Lower leg skin (tissue), 4 donors: ENCODE measurements at regions not wholly inside any gene's neighbourhood (a gene's known extent, or its start where the extent isn't known, plus 50 kb on each side); places are given as distances from the start of the nearest gene placed in this dataset.

ENCODE experiments used
- DNase-seq, 2 donors: peaks; one replicate each; pipeline ENCODE4 v3.0.0-alpha.2; 2019; ENCODE audit warnings: low spot score in 2 of 2
- H3K4me3 ChIP-seq: fragments of 200-600 bp; sonication (generic); 2 replicates; pipeline ENCODE4 v1.5.1; 2017; ENCODE audit warnings: mild to moderate bottlenecking, low read depth; ENCODE audit not compliant: poor library complexity, severe bottlenecking
- POLR2A ChIP-seq, 2 donors: fragments of 450-650 bp; IDR thresholded peaks; one replicate each; pipeline ENCODE4 v1.6.1; 2016 to 2017; ENCODE audit warnings: antibody characterized with exemption in 2 of 2, mild to moderate bottlenecking in 1 of 2, moderate library complexity in 1 of 2
- WGBS, 2 donors: methylation state at CpG; one replicate each; pipeline ENCODE4 v1.1.5; 2018; 5-methylcytosine and 5-hydroxymethylcytosine counted together
- intact Hi-C: fragments of 100-400 bp; cut with DNase I; formaldehyde crosslinking; loops from one replicate; pipeline ENCODE4 v1.15.0; 2023; ENCODE audit warnings: low total_unique reads
- TF ChIP-seq, protein P1 (sequence below), 3 donors: fragments of 450-650 bp; IDR thresholded peaks; one replicate each; pipeline ENCODE4 v1.5.1; 2016; ENCODE audit warnings: antibody characterized with exemption in 3 of 3, mild to moderate bottlenecking in 3 of 3, moderate library complexity in 2 of 3

DNA sequence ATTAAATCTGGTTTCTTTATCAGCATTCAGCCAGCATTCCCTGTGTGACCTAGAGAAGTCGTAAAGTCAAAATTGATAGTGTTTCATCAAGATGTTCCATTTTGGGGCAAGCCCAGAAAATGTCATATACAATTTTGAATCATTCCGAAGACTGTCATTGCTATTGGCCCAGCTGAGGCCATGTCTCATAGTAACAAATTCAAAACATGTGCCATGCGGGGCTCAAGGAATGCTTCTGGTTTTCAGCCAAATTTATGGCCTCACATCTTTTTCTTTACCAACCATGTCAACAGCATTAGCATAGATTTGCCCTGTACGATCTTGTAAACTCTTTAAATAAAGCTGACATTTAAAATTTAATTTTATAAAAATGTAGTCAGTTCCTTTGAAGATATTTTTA is 314.7 kb downstream of the PAX1 start:
- no peak for DNase-seq
- TF ChIP-seq, protein P1, sequence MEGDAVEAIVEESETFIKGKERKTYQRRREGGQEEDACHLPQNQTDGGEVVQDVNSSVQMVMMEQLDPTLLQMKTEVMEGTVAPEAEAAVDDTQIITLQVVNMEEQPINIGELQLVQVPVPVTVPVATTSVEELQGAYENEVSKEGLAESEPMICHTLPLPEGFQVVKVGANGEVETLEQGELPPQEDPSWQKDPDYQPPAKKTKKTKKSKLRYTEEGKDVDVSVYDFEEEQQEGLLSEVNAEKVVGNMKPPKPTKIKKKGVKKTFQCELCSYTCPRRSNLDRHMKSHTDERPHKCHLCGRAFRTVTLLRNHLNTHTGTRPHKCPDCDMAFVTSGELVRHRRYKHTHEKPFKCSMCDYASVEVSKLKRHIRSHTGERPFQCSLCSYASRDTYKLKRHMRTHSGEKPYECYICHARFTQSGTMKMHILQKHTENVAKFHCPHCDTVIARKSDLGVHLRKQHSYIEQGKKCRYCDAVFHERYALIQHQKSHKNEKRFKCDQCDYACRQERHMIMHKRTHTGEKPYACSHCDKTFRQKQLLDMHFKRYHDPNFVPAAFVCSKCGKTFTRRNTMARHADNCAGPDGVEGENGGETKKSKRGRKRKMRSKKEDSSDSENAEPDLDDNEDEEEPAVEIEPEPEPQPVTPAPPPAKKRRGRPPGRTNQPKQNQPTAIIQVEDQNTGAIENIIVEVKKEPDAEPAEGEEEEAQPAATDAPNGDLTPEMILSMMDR (IDR thresholded peaks at IDR 0.05): no peak
- no peak for TF ChIP-seq POLR2A (IDR thresholded peaks at IDR 0.05)
- intact Hi-C loops: no loop called here
- no peak overlapping the region for H3K4me3 ChIP-seq
- WGBS, 2 donors: 52% methylated on average over 4 of the region's 4 CpGs

DNA sequence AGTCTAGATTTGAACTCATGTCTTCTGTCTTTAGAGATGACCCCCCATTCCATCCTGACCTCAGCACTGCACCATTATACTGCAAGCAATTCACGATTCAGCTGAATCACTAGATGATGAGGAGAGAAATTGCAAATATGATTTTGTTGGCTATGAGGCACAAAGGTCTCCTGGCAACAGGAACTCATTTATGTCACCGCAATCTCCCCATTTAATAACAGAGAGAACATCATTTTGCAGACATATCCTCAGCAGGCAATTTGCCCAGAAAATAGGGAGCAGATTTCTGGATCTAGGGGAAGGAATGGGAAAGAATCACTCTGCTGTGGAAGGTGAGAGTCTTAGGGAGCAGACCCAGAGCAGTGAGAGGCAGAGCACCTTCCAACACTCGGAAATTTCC is 303.0 kb downstream of the PAX1 start:
- WGBS, 2 donors: 76 to 80% methylated on average over 3 of the region's 3 CpGs
- no peak overlapping the region for H3K4me3 ChIP-seq
- intact Hi-C loops: no loop called here
- TF ChIP-seq POLR2A (IDR thresholded peaks at IDR 0.05): no peak
- TF ChIP-seq, protein P1 (IDR thresholded peaks at IDR 0.05): no peak
- DNase-seq: no peak

GRCh38 chr20:22006306-22006705 is 300.8 kb downstream of the PAX1 start:
- intact Hi-C loops: no loop called here
- no peak for TF ChIP-seq POLR2A (IDR thresholded peaks at IDR 0.05)
- TF ChIP-seq, protein P1 (IDR thresholded peaks at IDR 0.05): no peak
- no peak overlapping the region for H3K4me3 ChIP-seq
- no peak for DNase-seq

DNA sequence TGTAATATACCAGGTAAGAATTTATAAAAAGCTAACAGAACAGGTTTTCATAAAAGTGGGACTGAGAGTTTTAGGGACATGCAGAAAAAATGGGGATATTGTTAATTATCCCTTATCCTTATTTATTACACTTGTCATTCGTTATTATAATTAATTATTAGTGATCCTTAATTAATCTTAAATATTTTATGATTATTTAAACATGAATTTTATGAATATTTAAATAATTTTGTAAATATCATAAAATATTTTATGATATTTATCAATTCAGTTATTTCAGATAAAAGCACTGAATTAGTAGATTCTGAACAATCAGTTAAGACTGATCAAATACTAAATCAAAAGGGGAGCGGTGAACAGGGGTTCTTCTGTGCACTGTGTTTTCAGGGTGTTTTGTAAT is 300.1 kb downstream of the PAX1 start:
- intact Hi-C loops: no loop called here
- no peak for DNase-seq
- 79 to 82% methylated on average over 2 of the region's 2 CpGs for WGBS, 2 donors

GRCh38 chr20:22004946-22005345 is 299.5 kb downstream of the PAX1 start:
- WGBS, 2 donors: 70 to 72% methylated on average over 2 of the region's 2 CpGs
- intact Hi-C loops: no loop called here
- TF ChIP-seq, protein P1 (IDR thresholded peaks at IDR 0.05): no peak
- no peak for TF ChIP-seq POLR2A (IDR thresholded peaks at IDR 0.05)
- no peak for DNase-seq
- no peak overlapping the region for H3K4me3 ChIP-seq

More for the DNA sequence above, 300.1 kb downstream of the PAX1 start:
- no peak overlapping the region for H3K4me3 ChIP-seq
- TF ChIP-seq POLR2A (IDR thresholded peaks at IDR 0.05): no peak
- TF ChIP-seq, protein P1 (IDR thresholded peaks at IDR 0.05): no peak

GRCh38 chr20:22003680-22004079 is 298.2 kb downstream of the PAX1 start:
- intact Hi-C loops: no loop called here
- H3K4me3 ChIP-seq: no peak overlapping the region
- no peak for DNase-seq
- TF ChIP-seq, protein P1 (IDR thresholded peaks at IDR 0.05): no peak
- no peak for TF ChIP-seq POLR2A (IDR thresholded peaks at IDR 0.05)
